CD14-positive monocyte (primary cell): ENCODE measurements at regions not wholly inside any gene's neighbourhood (a gene's known extent, or its start where the extent isn't known, plus 50 kb on each side); places are given as distances from the start of the nearest gene placed in this dataset.
A peak's percentile ranks its signal among the peaks of the same experiment; 100 is the strongest.
"Not testable (repeated sequence)": the region's sequence is repeated elsewhere in the genome, so short reads cannot be mapped to it uniquely, and the experiment has no call there.

ENCODE experiments used
- DNase-seq, 3 donors: peaks; one replicate each; pipeline ENCODE4 v3.0.0-alpha.2; 2011 to 2022
- H2AFZ ChIP-seq: 2 replicates; pipeline ENCODE4 v1.6.0; 2012; ENCODE audit warnings: mild to moderate bottlenecking, low read depth, low read length, inconsistent platforms; ENCODE audit not compliant: insufficient read depth, poor library complexity, severe bottlenecking
- H3K27ac ChIP-seq, 2 donors: 1 replicate in 1 of 2; 2 replicates in 1 of 2; pipeline ENCODE4 v1.5.1; 2012 to 2013; ENCODE audit warnings: low read length in 2 of 2, control low read depth in 1 of 2, inconsistent platforms in 1 of 2, low read depth in 1 of 2, mild to moderate bottlenecking in 1 of 2
- H3K27me3 ChIP-seq, 2 donors: one replicate each; pipeline versions ENCODE4 v1.6.0 to v1.6.1; 2011 to 2013; ENCODE audit warnings: low read length in 2 of 2; ENCODE audit not compliant: control insufficient read depth in 2 of 2, insufficient read depth in 2 of 2
- H3K36me3 ChIP-seq, 2 donors: replicated peaks in 1 of 2; 1 replicate in 1 of 2; 2 replicates in 1 of 2; pipeline versions ENCODE4 v1.5.1 to v1.6.1; 2012 to 2013; ENCODE audit warnings: low read length in 2 of 2, control low read depth in 1 of 2, inconsistent platforms in 1 of 2, mild to moderate bottlenecking in 1 of 2; ENCODE audit not compliant: insufficient read depth in 2 of 2, control insufficient read depth in 1 of 2
- H3K4me1 ChIP-seq, 2 donors: 1 replicate in 1 of 2; 2 replicates in 1 of 2; pipeline versions ENCODE4 v1.5.1 to v1.6.1; 2012 to 2013; ENCODE audit warnings: low read length in 2 of 2, control low read depth in 1 of 2, inconsistent platforms in 1 of 2, mild to moderate bottlenecking in 1 of 2, moderate library complexity in 1 of 2; ENCODE audit not compliant: insufficient read depth in 2 of 2, control insufficient read depth in 1 of 2
- H3K4me2 ChIP-seq: replicated peaks from 2 replicates; pipeline ENCODE3; 2012; ENCODE audit warnings: low read length, moderate library complexity, mild to moderate bottlenecking; ENCODE audit not compliant: poor library complexity, severe bottlenecking; ENCODE audit errors: extremely low read depth
- H3K4me3 ChIP-seq, 3 experiments: fragments of 200-600 bp in 1 of 3; sonication (generic) in 1 of 3; replicated peaks in 1 of 3; 1 replicate in 2 of 3; 2 replicates in 1 of 3; pipeline ENCODE4 v1.5.1; 2011 to 2013; ENCODE audit warnings: low read length in 3 of 3, mild to moderate bottlenecking in 3 of 3, control low read depth in 2 of 3, low read depth in 2 of 3, inconsistent platforms in 1 of 3, moderate library complexity in 1 of 3
- H3K79me2 ChIP-seq: 2 replicates; pipeline ENCODE4 v1.6.0; 2012; ENCODE audit warnings: mild to moderate bottlenecking, control low read depth, inconsistent platforms, low read length, moderate library complexity; ENCODE audit not compliant: insufficient read depth
- H3K9ac ChIP-seq: 2 replicates; pipeline ENCODE4 v1.6.0; 2017; ENCODE audit warnings: low read length, mild to moderate bottlenecking; ENCODE audit not compliant: insufficient read depth, poor library complexity, severe bottlenecking
- H3K9me3 ChIP-seq, 2 donors: replicated peaks in 1 of 2; 1 replicate in 1 of 2; 2 replicates in 1 of 2; pipeline versions ENCODE4 v1.5.1 to v1.6.1; 2012 to 2013; ENCODE audit warnings: low read length in 2 of 2, control low read depth in 1 of 2; ENCODE audit not compliant: control insufficient read depth in 1 of 2, insufficient read depth in 1 of 2
- H4K20me1 ChIP-seq: 2 replicates; pipeline ENCODE4 v1.6.0; 2012; ENCODE audit warnings: mild to moderate bottlenecking, low read length, control low read depth, moderate library complexity; ENCODE audit not compliant: insufficient read depth
- H3K27ac Mint-ChIP-seq, 7 donors: one replicate each; pipeline ENCODE4 v1.8.0; 2020; ENCODE audit warnings: mild to moderate bottlenecking in 7 of 7, mixed read lengths in 7 of 7, moderate library complexity in 6 of 7, inconsistent platforms in 2 of 7
- H3K27me3 Mint-ChIP-seq, 3 donors: one replicate each; pipeline ENCODE4 v1.8.0; 2021 to 2022; ENCODE audit warnings: low read depth in 3 of 3, mild to moderate bottlenecking in 3 of 3, mixed read lengths in 3 of 3, moderate library complexity in 3 of 3, inconsistent platforms in 1 of 3
- H3K36me3 Mint-ChIP-seq, 2 donors: one replicate each; pipeline ENCODE4 v1.8.0; 2020; ENCODE audit warnings: mixed read lengths in 2 of 2, inconsistent platforms in 1 of 2, mild to moderate bottlenecking in 1 of 2
- H3K4me1 Mint-ChIP-seq: one replicate; pipeline ENCODE4 v1.8.0; 2020; ENCODE audit warnings: mild to moderate bottlenecking, mixed read lengths
- H3K4me3 Mint-ChIP-seq, 2 donors: one replicate each; pipeline ENCODE4 v1.8.0; 2020; ENCODE audit warnings: mild to moderate bottlenecking in 2 of 2, mixed read lengths in 2 of 2, moderate library complexity in 1 of 2
- H3K9me3 Mint-ChIP-seq, 7 donors: one replicate each; pipeline ENCODE4 v1.8.0; 2020 to 2022; ENCODE audit warnings: mixed read lengths in 7 of 7, mild to moderate bottlenecking in 6 of 7, moderate library complexity in 6 of 7, inconsistent platforms in 2 of 7
- WGBS: methylation state at CpG from one replicate; pipeline ENCODE4 v1.1.5; 2013; ENCODE audit warnings: missing lambda C conversion rate; ENCODE audit not compliant: insufficient coverage; 5-methylcytosine and 5-hydroxymethylcytosine counted together
- intact Hi-C, 2 donors: fragments of 100-400 bp; cut with micrococcal nuclease; formaldehyde crosslinking; loops; one replicate each; pipeline versions ENCODE4 v1.15.0 to v1.15.1; 2023
- TF ChIP-seq, protein P1 (sequence below): fragments of 200-600 bp; IDR thresholded peaks from one replicate; pipeline ENCODE4 v1.8.0; 2022; ENCODE audit warnings: antibody characterized with exemption, mild to moderate bottlenecking

DNA sequence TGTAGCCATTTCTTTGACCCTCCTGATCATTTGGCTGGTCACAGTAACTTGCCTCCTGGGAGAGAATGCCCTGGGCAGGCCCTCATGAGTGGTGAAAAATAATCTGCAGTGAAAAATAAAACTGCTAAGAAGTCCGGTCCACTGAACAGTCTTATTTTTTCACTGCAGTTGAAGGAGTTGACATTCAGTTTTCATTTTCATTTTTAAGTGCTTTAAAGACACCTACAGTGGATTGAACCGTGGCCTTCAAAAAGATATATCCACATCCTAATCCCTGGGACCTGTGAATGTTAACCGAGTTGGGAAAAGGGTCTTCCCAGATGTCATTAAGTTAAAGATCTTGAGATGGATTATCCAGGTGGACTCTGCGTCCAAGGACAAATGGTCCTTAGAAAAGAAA, 153.6 kb upstream of the GRK3 start:
- H3K4me1 ChIP-seq, result peaks cover 11 to 12% of the 10 kb centered on the region in 2 donors
- H3K27ac ChIP-seq, result no peak overlapping the region
- DNase-seq, result no peak
- WGBS, result 60% methylated on average over 1 of the region's 4 CpGs
- Mint-ChIP-seq H3K9me3 (peaks cover 0 to 12% (median 5%) of the 10 kb centered on the region in 7 donors), H3K27ac (peak overlapping the region in 5 of 7 donors; percentile 50 to 82 (median 56)), H3K4me1 (peaks cover 22% of the 10 kb centered on the region), H3K4me3 (peak overlapping the region; percentile 45 to 48), H3K36me3 (peaks cover 0 to 4% of the 10 kb centered on the region in 2 donors), H3K27me3 (peaks cover 0 to 2% (median 1%) of the 10 kb centered on the region in 3 donors)
- H4K20me1 ChIP-seq, result no peaks in the 10 kb centered on the region
- no peak overlapping the region for H3K9ac ChIP-seq
- H3K4me3 ChIP-seq, result no peak overlapping the region
- H3K79me2 ChIP-seq, result no peaks in the 10 kb centered on the region
- H3K27me3 ChIP-seq, result no peaks in the 10 kb centered on the region
- intact Hi-C loops, result no loop called here
- TF ChIP-seq, protein P1, sequence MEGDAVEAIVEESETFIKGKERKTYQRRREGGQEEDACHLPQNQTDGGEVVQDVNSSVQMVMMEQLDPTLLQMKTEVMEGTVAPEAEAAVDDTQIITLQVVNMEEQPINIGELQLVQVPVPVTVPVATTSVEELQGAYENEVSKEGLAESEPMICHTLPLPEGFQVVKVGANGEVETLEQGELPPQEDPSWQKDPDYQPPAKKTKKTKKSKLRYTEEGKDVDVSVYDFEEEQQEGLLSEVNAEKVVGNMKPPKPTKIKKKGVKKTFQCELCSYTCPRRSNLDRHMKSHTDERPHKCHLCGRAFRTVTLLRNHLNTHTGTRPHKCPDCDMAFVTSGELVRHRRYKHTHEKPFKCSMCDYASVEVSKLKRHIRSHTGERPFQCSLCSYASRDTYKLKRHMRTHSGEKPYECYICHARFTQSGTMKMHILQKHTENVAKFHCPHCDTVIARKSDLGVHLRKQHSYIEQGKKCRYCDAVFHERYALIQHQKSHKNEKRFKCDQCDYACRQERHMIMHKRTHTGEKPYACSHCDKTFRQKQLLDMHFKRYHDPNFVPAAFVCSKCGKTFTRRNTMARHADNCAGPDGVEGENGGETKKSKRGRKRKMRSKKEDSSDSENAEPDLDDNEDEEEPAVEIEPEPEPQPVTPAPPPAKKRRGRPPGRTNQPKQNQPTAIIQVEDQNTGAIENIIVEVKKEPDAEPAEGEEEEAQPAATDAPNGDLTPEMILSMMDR, result no peak
- peak overlapping the region; percentile 38 for H2AFZ ChIP-seq
- peaks cover 0 to 7% of the 10 kb centered on the region in 2 donors for H3K9me3 ChIP-seq
- H3K4me2 ChIP-seq, result no peak overlapping the region
- H3K36me3 ChIP-seq, result no peaks in the 10 kb centered on the region

DNA sequence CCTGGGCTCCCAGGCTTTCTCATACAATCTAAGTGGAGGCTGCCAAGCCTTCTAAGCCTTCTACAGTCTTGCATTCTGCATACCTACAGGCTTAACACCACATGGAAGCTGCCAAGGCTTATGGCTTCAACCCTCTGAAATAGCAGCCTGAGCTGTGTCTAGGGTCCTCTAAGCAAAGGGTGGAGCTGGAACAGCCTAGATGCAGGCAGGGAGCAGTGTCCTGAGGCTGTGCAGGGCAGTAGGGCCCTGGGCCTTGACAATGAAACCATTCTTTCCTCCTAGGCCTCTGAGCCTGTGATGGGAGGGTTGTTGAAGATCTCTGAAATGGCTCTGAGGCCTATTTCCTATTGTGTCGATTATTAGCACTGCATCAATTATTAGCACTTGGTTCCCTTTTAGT, 150.9 kb upstream of the GRK3 start:
- Histone ChIP-seq H3K4me3 (no peak overlapping the region), H3K9me3 (peaks cover 0 to 7% of the 10 kb centered on the region in 2 donors), H4K20me1 (no peaks in the 10 kb centered on the region), H3K4me2 (no peak overlapping the region), H3K27me3 (no peaks in the 10 kb centered on the region), H3K36me3 (no peaks in the 10 kb centered on the region), H3K79me2 (no peaks in the 10 kb centered on the region), H3K9ac (no peak overlapping the region), H3K27ac (no peak overlapping the region), H3K4me1 (peaks cover 9% of the 10 kb centered on the region in 2 donors), H2AFZ (no peak overlapping the region)
- intact Hi-C loops, result no loop called here
- H3K4me1 Mint-ChIP-seq, result peaks cover 15% of the 10 kb centered on the region
- peaks cover 0 to 3% (median 0%) of the 10 kb centered on the region in 3 donors for H3K27me3 Mint-ChIP-seq
- no peak overlapping the region for H3K27ac Mint-ChIP-seq
- TF ChIP-seq, protein P1, result no peak
- peaks cover 0 to 12% (median 5%) of the 10 kb centered on the region in 7 donors for H3K9me3 Mint-ChIP-seq
- DNase-seq, result no peak
- 100% methylated on average over 1 of the region's 1 CpG for WGBS
- no peaks in the 10 kb centered on the region for H3K36me3 Mint-ChIP-seq
- no peak overlapping the region for H3K4me3 Mint-ChIP-seq

DNA sequence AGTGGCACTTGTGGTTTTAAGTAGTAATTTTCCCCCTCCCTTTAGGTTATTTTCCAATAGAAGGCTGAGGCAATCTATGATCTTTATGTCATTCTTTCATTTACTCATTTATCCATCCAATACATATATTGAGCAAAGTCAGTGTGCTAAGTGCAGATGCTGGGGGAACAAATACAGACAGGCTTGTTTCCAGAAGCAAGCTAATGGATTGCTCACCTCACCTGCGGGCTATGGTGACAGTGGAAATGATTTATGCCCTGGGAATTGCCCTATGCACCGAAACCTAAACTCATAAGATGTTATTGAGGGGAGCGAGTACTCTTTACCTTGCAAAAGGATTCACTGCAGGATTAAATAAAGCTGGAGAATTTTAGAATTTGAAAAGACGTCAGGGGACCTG, 148.7 kb upstream of the GRK3 start:
- H4K20me1 ChIP-seq, H3K36me3 ChIP-seq, H3K4me3 ChIP-seq, H3K27me3 ChIP-seq, H3K4me2 ChIP-seq, H3K27ac ChIP-seq, H3K79me2 ChIP-seq, H2AFZ ChIP-seq, H3K9ac ChIP-seq, H3K9me3 ChIP-seq, intact Hi-C loops, DNase-seq, H3K36me3 Mint-ChIP-seq, H3K4me3 Mint-ChIP-seq: not testable (repeated sequence)
- Mint-ChIP-seq H3K9me3 (peaks cover 0 to 15% (median 5%) of the 10 kb centered on the region in 7 donors), H3K27me3 (peaks cover 8 to 12% (median 10%) of the 10 kb centered on the region in 3 donors), H3K4me1 (peaks cover 34% of the 10 kb centered on the region), H3K27ac (peak overlapping the region in 1 of 7 donors; percentile 11)
- no CpG with 5 or more reads among the region's 4 CpGs for WGBS
- H3K4me1 ChIP-seq, result peaks cover 30% of the 10 kb centered on the region in 2 donors
